HepG2 (cell line): ENCODE measurements at regions not wholly inside any gene's neighbourhood (a gene's known extent, or its start where the extent isn't known, plus 50 kb on each side); places are given as distances from the start of the nearest gene placed in this dataset.

Experiments used
- ADNP ChIP-seq: sonication (generic); formaldehyde crosslinking; IDR thresholded peaks from 2 replicates; pipeline ENCODE4 v1.4.0; 2020; ENCODE audit warnings: missing genetic modification reagents
- AFF4 ChIP-seq: sonication (generic); formaldehyde crosslinking; IDR thresholded peaks from 2 replicates; pipeline ENCODE4 v1.4.0; 2020; ENCODE audit warnings: missing genetic modification reagents
- BRCA1 ChIP-seq: sonication (generic); formaldehyde crosslinking; IDR thresholded peaks from 2 replicates; pipeline ENCODE4 v1.4.0; 2020; ENCODE audit warnings: missing genetic modification reagents
- CEBPG ChIP-seq: IDR thresholded peaks from 2 replicates; pipeline ENCODE4 v1.6.1; 2016
- GATAD1 ChIP-seq: IDR thresholded peaks from 2 replicates; pipeline ENCODE4 v1.6.1; 2016; ENCODE audit warnings: missing genetic modification reagents, missing compliant biosample characterization
- IKZF4 ChIP-seq: sonication (generic); formaldehyde crosslinking; IDR thresholded peaks from 2 replicates; pipeline ENCODE4 v1.5.1; 2020; ENCODE audit warnings: borderline replicate concordance, mild to moderate bottlenecking, low read depth, missing genetic modification reagents; ENCODE audit errors: not compliant biosample characterization
- JDP2 ChIP-seq: sonication (generic); formaldehyde crosslinking; IDR thresholded peaks from 2 replicates; pipeline ENCODE4 v1.8.1; 2022; ENCODE audit warnings: missing genetic modification reagents, borderline replicate concordance
- MAFF ChIP-seq: IDR thresholded peaks from 2 replicates; pipeline ENCODE4 v1.6.1; 2011; ENCODE audit warnings: low read depth, low read length, improper control_type of control experiment
- MXI1 ChIP-seq: IDR thresholded peaks from 3 replicates; pipeline ENCODE4 v1.6.1; 2012; ENCODE audit warnings: low read depth, low read length, inconsistent platforms, borderline replicate concordance
- PAF1 ChIP-seq: IDR thresholded peaks from 2 replicates; pipeline ENCODE4 v1.6.1; 2016; ENCODE audit warnings: missing genetic modification reagents, missing compliant biosample characterization
- PLRG1 ChIP-seq: fragments of 450-650 bp; conservative IDR thresholded peaks from 2 replicates; pipeline ENCODE4 v1.6.1; 2016
- PRDM4 ChIP-seq: sonication (generic); formaldehyde crosslinking; IDR thresholded peaks from 2 replicates; pipeline ENCODE4 v1.9.0; 2021; ENCODE audit warnings: missing genetic modification reagents, borderline replicate concordance
- RBAK ChIP-seq: sonication (generic); formaldehyde crosslinking; IDR thresholded peaks from 2 replicates; pipeline ENCODE4 v1.5.1; 2020; ENCODE audit warnings: mild to moderate bottlenecking, missing genetic modification reagents
- SOX13 ChIP-seq, 3 experiments: fragments of 450-650 bp in 1 of 3; sonication (generic) in 1 of 3; formaldehyde crosslinking in 1 of 3; IDR thresholded peaks in 2 of 3; conservative IDR thresholded peaks in 1 of 3; 2 replicates each; pipeline versions ENCODE4 v1.5.0 to v1.6.1; 2016 to 2020; ENCODE audit warnings: antibody characterized with exemption in 1 of 3, mild to moderate bottlenecking in 1 of 3, missing compliant biosample characterization in 1 of 3, missing genetic modification reagents in 1 of 3, moderate library complexity in 1 of 3
- TAF15 ChIP-seq: fragments of 200-400 bp; formaldehyde crosslinking; IDR thresholded peaks from one replicate; pipeline ENCODE4 v1.6.1; 2018; ENCODE audit warnings: mild to moderate bottlenecking, low read depth, low read length; ENCODE audit not compliant: poor library complexity, severe bottlenecking
- TFE3 ChIP-seq: IDR thresholded peaks from 2 replicates; pipeline ENCODE4 v1.6.1; 2016
- TRIM24 ChIP-seq: sonication (generic); formaldehyde crosslinking; IDR thresholded peaks from 2 replicates; pipeline ENCODE4 v1.8.0; 2022; ENCODE audit warnings: mild to moderate bottlenecking, missing genetic modification reagents
- ZBED4 ChIP-seq: sonication (generic); formaldehyde crosslinking; IDR thresholded peaks from 2 replicates; pipeline ENCODE4 v1.4.0; 2020; ENCODE audit warnings: missing genetic modification reagents, borderline replicate concordance
- ZNF30 ChIP-seq: sonication (generic); formaldehyde crosslinking; IDR thresholded peaks from 2 replicates; pipeline ENCODE4 v1.5.0; 2020; ENCODE audit warnings: mild to moderate bottlenecking, missing genetic modification reagents

GRCh38 chr15:35209838-35210237, 124.7 kb upstream of the NANOGP8 start (continued):
- TF ChIP-seq ZBED4 (no peak), TAF15 (no peak), RBAK (CRISPR knock-in tag) (no peak), IKZF4 (CRISPR knock-in tag) (no peak), JDP2 (no peak), PAF1 (CRISPR knock-in tag) (no peak), MAFF (no peak), BRCA1 (CRISPR knock-in tag) (no peak), MXI1 (no peak), TFE3 (CRISPR knock-in tag) (no peak), SOX13 (IDR thresholded peaks at IDR 0.05) (no peak), SOX13 (CRISPR knock-in tag; conservative IDR thresholded peaks at IDR 0.05 in 1 of 2, IDR thresholded peaks at IDR 0.05 in 1 of 2) (peak in 1 of 2 experiments; percentile 54; a peak in 1 of 4 replicates), CEBPG (peak; percentile 67), PLRG1 (no peak), ZNF30 (CRISPR knock-in tag) (no peak), GATAD1 (CRISPR knock-in tag) (no peak), TRIM24 (CRISPR knock-in tag) (no peak), ADNP (CRISPR knock-in tag) (no peak), AFF4 (CRISPR knock-in tag) (no peak), PRDM4 (CRISPR knock-in tag) (no peak)
